Fibroblast of villous mesenchyme (primary cell): ENCODE measurements at regions not wholly inside any gene's neighbourhood (a gene's known extent, or its start where the extent isn't known, plus 50 kb on each side); places are given as distances from the start of the nearest gene placed in this dataset.
"Not testable (repeated sequence)": the region's sequence is repeated elsewhere in the genome, so short reads cannot be mapped to it uniquely, and the experiment has no call there.

Experiments used
- DNase-seq: peaks from one replicate; pipeline ENCODE4 v3.0.0-alpha.2; 2010; ENCODE audit warnings: low read depth
- H3K4me3 ChIP-seq: 2 replicates; pipeline ENCODE4 v1.5.1; 2011; ENCODE audit warnings: low read depth, mild to moderate bottlenecking, low read length
- TF ChIP-seq, protein P1 (sequence below): IDR thresholded peaks from 2 replicates; pipeline ENCODE4 v1.5.1; 2012; ENCODE audit warnings: low read depth, mild to moderate bottlenecking, low read length; ENCODE audit not compliant: insufficient read depth

DNA sequence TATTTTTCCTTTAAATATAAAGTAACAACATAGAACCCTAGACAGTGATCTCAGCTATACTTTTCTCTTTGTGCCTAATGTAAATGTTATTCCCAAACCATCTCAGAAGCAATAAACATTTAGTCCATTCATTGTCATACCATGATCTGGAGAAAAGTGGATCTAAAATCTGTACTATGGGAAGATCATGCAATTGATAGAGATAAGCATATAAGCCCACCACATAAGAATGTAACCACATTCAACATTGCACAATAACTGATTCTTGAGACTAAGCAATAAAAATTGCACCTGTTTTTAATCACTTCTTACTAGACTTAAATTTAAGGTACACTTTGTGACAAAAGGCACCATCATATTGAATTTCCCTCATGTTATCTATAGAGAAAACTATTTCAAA lies 1403.0 kb upstream of the C9orf72 start:
- H3K4me3 ChIP-seq: no peak overlapping the region
- DNase-seq: no peak
- TF ChIP-seq, protein P1, sequence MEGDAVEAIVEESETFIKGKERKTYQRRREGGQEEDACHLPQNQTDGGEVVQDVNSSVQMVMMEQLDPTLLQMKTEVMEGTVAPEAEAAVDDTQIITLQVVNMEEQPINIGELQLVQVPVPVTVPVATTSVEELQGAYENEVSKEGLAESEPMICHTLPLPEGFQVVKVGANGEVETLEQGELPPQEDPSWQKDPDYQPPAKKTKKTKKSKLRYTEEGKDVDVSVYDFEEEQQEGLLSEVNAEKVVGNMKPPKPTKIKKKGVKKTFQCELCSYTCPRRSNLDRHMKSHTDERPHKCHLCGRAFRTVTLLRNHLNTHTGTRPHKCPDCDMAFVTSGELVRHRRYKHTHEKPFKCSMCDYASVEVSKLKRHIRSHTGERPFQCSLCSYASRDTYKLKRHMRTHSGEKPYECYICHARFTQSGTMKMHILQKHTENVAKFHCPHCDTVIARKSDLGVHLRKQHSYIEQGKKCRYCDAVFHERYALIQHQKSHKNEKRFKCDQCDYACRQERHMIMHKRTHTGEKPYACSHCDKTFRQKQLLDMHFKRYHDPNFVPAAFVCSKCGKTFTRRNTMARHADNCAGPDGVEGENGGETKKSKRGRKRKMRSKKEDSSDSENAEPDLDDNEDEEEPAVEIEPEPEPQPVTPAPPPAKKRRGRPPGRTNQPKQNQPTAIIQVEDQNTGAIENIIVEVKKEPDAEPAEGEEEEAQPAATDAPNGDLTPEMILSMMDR: no peak

DNA sequence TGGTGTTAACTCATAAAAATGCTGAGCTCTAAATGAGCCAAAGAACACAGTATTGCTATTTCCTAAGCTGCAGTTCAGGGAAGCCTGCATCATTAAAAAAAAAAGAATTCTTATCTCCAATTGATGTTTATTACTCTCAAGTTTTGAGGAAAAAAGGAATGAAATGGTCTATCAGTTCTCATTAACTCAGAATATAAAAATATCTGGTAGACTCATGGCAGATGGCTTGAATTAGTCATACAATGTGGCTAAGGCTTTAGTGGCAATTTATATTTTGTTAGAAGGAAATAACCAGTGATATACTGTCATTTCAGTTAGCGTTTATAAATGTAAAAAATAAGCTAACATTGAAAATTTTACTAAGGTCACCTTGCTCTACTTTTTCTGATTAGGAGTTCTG lies 1403.4 kb upstream of the C9orf72 start:
- H3K4me3 ChIP-seq: no peak overlapping the region
- DNase-seq: no peak
- TF ChIP-seq, protein P1: no peak

DNA sequence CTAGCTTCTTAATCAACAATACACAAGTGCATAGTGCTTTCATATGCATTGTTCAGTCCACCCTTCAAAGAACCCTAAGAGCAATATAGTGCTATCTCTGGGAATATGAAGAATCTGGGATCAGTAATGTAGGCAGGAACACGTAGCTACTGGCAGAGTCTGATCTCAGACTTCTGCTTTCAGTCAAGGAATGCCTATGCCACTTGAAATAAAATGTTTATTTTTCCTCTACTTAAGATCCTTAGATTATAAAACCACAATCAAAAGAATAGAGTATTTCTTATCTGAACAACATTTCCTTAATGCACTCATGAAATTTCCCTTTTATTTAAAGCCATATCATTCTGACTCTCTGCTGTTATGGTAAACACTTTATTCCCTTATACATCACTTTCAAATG lies 1407.8 kb upstream of the C9orf72 start:
- TF ChIP-seq, protein P1: no peak
- no peak for DNase-seq
- H3K4me3 ChIP-seq: no peak overlapping the region

DNA sequence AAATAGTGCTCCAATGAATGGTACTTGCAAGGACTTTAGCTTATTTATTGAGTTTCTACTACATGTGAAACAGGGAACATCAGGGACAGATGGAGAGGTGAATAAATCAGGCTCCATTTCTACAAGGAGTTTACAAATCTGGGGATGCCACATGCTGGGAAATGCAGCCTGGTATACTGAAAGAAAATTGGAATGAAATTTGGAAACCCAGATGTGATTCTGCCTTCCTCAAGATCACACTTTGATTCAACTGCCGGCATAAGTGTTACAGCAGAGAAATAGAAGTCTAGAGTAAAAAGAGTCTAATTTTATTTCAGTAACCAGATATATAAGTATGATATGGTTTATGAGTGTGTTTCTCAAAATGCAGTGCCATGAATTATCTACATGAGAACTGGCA lies 1408.4 kb upstream of the C9orf72 start:
- TF ChIP-seq, protein P1: no peak
- DNase-seq: no peak
- H3K4me3 ChIP-seq: no peak overlapping the region

DNA sequence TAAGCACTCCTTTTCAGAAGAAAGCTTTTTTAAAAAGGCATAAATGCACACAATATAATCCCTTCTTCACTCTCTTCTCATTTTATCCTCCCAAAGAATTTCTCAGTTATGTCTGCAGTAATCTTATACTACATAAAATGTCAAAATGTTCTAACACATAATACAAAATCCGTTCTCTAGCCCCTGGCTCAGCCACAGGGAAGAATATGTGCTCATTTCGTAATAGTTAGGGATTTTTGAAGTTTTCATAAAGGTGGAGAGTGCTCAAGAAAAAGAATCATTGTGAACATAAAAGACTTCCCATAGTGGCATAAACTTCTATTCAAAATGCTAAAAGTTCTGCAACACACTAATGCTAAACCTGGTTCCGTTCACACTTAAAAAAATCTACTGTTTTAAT lies 1410.7 kb upstream of the C9orf72 start:
- no peak for DNase-seq
- H3K4me3 ChIP-seq: no peak overlapping the region
- TF ChIP-seq, protein P1: no peak

DNA sequence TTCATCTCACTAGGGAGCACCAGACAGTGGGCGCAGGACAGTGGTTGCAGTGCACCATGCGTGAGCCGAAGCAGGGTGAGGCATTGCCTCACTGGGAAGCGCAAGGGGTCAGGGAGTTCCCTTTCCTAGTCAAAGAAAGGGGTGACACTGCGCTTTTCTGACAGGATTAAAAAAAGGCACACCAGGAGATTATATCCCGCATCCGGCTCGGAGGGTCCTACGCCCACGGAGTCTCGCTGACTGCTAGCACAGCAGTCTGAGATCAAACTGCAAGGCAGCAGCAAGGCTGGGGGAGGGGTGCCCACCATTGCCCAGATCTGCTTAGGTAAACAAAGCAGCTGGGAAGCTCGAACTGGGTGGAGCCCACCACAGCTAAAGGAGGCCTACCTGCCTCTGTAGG lies 1416.7 kb upstream of the C9orf72 start:
- H3K4me3 ChIP-seq, DNase-seq: not testable (repeated sequence)

DNA sequence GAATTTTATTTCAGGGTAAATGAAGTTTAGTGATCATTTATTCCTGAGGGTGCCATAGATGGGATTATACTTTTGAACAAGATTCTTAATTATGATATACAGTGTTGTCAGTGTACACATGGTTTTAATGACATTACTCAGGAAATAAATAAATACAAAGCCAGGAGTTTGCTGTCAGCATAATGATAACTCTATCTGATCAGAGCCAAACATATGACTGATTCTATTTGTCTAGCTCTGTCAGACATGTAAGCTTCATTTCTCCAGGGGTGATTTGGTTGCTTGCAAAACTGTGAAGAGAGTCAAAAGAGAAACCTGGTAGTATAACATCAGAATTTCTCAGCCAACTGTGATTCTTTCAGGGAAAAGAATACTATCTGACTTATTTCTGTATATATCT lies 1425.8 kb upstream of the C9orf72 start:
- no peak for DNase-seq
- H3K4me3 ChIP-seq: no peak overlapping the region
- TF ChIP-seq, protein P1: no peak
